Panc1 (cell line): ENCODE measurements at regions not wholly inside any gene's neighbourhood (a gene's known extent, or its start where the extent isn't known, plus 50 kb on each side); places are given as distances from the start of the nearest gene placed in this dataset.

Experiments
- ATAC-seq: fragments of 200-7000 bp; cut with Tn5 transposase; 2 replicates; pipeline ENCODE4 v1.9.1; 2020; ENCODE audit warnings: mild to moderate bottlenecking, moderate library complexity
- BruUV-seq: library from RNA; stranded (reverse); fragments of 400-500 nt; replicated peaks from 2 replicates; lab custom pipeline; 2021; lab: Mats Ljungman, UMichigan
- CTCF ChIA-PET: fragments of 300-600 bp; sonication (Branson Sonifier 250); formaldehyde crosslinking; loops from one replicate; lab custom pipeline; 2022; ENCODE audit warnings: antibody characterized with exemption; lab: Charles Lee
- POLR2A ChIA-PET: fragments of 300-600 bp; sonication (Branson Sonifier 250); formaldehyde crosslinking; loops from one replicate; lab custom pipeline; 2022; ENCODE audit warnings: antibody characterized with exemption; lab: Charles Lee
- DNase-seq: peaks from one replicate; pipeline ENCODE4 v3.0.0-alpha.2; 2010; ENCODE audit warnings: low read depth, low spot score
- H3K27ac ChIP-seq: 2 replicates; pipeline ENCODE4 v1.5.1; 2011; ENCODE audit warnings: mild to moderate bottlenecking, low read length, inconsistent platforms
- H3K27me3 ChIP-seq: fragments of 200-500 bp; sonication (Bioruptor generic); 2 replicates; pipeline ENCODE4 v1.6.0; 2014; ENCODE audit warnings: low read length, inconsistent platforms; ENCODE audit not compliant: control insufficient read depth, insufficient read depth
- H3K36me3 ChIP-seq: fragments of 200-500 bp; sonication (Bioruptor generic); 2 replicates; pipeline ENCODE4 v1.5.1; 2014; ENCODE audit warnings: inconsistent platforms, mild to moderate bottlenecking, low read length, moderate library complexity; ENCODE audit not compliant: control insufficient read depth, insufficient read depth
- H3K4me1 ChIP-seq: 2 replicates; pipeline ENCODE4 v1.5.1; 2011; ENCODE audit warnings: inconsistent platforms, mild to moderate bottlenecking, low read length, moderate library complexity; ENCODE audit not compliant: control insufficient read depth, insufficient read depth
- H3K4me3 ChIP-seq, 2 experiments: 2 replicates each; pipeline ENCODE4 v1.5.1; 2011 to 2012; ENCODE audit warnings: low read depth in 2 of 2, low read length in 2 of 2, mild to moderate bottlenecking in 2 of 2, inconsistent platforms in 1 of 2, moderate library complexity in 1 of 2
- H3K9me3 ChIP-seq: fragments of 200-500 bp; sonication (Bioruptor generic); 2 replicates; pipeline ENCODE4 v1.5.1; 2014; ENCODE audit warnings: low read depth, mild to moderate bottlenecking, inconsistent platforms, low read length, moderate library complexity; ENCODE audit not compliant: control insufficient read depth, insufficient read depth
- POLR2AphosphoS5 ChIP-seq: IDR thresholded peaks from 2 replicates; pipeline ENCODE4 v1.6.1; 2012; ENCODE audit warnings: mild to moderate bottlenecking, low read depth, low read length, moderate library complexity
- SIN3A ChIP-seq: IDR thresholded peaks from 2 replicates; pipeline ENCODE4 v1.6.1; 2012; ENCODE audit warnings: low read depth, mild to moderate bottlenecking, low read length, moderate library complexity, borderline replicate concordance; ENCODE audit not compliant: insufficient read depth
- TCF7L2 ChIP-seq: IDR thresholded peaks from 2 replicates; pipeline ENCODE4 v1.6.1; 2011; ENCODE audit warnings: mild to moderate bottlenecking, low read depth, low read length, inconsistent platforms
- in situ Hi-C: cut with HindIII; loops from 2 replicates; pipeline ENCODE4 v1.10.0; 2016; ENCODE audit warnings: low sequenced_read_pairs, low pct_unique_long_range_greater_than_20kb
- intact Hi-C: fragments of 100-400 bp; cut with micrococcal nuclease; formaldehyde crosslinking; loops from one replicate; pipeline ENCODE4 v1.10.0; 2022; ENCODE audit not compliant: unreplicated experiment
- TF ChIP-seq, protein P1 (sequence below): fragments of 450-650 bp; IDR thresholded peaks from 2 replicates; pipeline ENCODE4 v1.5.1; 2017; ENCODE audit warnings: mild to moderate bottlenecking
- TF ChIP-seq, protein P2 (sequence below), 2 experiments: IDR thresholded peaks; 2 replicates each; pipeline ENCODE4 v1.6.1; 2011 to 2012; ENCODE audit warnings: low read depth in 2 of 2, control low read depth in 1 of 2, low read length in 1 of 2, mild to moderate bottlenecking in 1 of 2, moderate library complexity in 1 of 2; ENCODE audit not compliant: insufficient read depth in 1 of 2

DNA sequence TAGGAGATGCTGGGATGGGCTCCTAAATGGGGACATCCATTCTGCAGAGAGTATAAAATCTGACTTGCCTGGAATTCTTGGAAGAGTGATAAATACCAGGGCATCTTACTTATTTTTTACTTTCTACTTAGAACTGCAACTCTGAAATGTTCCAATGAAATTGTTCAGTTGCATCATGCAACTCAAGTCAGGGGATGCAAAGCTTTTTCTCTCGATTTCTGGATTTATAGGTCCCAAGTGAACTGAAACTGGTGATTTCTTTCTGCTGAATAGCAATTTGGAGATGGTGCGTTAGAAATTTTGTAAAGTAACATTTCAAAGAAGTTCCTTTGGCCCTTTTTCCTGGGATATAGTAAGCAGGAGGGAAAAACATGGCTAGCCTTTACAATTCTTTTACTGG lies 238.4 kb upstream of the CD180 start:
- DNase-seq: no peak
- Histone ChIP-seq H3K4me3 (no peak overlapping the region), H3K9me3 (no peaks in the 10 kb centered on the region), H3K27me3 (no peaks in the 10 kb centered on the region), H3K4me1 (no peaks in the 10 kb centered on the region), H3K27ac (no peak overlapping the region), H3K36me3 (no peaks in the 10 kb centered on the region)
- in situ Hi-C loops (no loop called here), intact Hi-C loops (no loop called here)
- TF ChIP-seq, protein P1, sequence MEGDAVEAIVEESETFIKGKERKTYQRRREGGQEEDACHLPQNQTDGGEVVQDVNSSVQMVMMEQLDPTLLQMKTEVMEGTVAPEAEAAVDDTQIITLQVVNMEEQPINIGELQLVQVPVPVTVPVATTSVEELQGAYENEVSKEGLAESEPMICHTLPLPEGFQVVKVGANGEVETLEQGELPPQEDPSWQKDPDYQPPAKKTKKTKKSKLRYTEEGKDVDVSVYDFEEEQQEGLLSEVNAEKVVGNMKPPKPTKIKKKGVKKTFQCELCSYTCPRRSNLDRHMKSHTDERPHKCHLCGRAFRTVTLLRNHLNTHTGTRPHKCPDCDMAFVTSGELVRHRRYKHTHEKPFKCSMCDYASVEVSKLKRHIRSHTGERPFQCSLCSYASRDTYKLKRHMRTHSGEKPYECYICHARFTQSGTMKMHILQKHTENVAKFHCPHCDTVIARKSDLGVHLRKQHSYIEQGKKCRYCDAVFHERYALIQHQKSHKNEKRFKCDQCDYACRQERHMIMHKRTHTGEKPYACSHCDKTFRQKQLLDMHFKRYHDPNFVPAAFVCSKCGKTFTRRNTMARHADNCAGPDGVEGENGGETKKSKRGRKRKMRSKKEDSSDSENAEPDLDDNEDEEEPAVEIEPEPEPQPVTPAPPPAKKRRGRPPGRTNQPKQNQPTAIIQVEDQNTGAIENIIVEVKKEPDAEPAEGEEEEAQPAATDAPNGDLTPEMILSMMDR: no peak
- TF ChIP-seq, protein P2, sequence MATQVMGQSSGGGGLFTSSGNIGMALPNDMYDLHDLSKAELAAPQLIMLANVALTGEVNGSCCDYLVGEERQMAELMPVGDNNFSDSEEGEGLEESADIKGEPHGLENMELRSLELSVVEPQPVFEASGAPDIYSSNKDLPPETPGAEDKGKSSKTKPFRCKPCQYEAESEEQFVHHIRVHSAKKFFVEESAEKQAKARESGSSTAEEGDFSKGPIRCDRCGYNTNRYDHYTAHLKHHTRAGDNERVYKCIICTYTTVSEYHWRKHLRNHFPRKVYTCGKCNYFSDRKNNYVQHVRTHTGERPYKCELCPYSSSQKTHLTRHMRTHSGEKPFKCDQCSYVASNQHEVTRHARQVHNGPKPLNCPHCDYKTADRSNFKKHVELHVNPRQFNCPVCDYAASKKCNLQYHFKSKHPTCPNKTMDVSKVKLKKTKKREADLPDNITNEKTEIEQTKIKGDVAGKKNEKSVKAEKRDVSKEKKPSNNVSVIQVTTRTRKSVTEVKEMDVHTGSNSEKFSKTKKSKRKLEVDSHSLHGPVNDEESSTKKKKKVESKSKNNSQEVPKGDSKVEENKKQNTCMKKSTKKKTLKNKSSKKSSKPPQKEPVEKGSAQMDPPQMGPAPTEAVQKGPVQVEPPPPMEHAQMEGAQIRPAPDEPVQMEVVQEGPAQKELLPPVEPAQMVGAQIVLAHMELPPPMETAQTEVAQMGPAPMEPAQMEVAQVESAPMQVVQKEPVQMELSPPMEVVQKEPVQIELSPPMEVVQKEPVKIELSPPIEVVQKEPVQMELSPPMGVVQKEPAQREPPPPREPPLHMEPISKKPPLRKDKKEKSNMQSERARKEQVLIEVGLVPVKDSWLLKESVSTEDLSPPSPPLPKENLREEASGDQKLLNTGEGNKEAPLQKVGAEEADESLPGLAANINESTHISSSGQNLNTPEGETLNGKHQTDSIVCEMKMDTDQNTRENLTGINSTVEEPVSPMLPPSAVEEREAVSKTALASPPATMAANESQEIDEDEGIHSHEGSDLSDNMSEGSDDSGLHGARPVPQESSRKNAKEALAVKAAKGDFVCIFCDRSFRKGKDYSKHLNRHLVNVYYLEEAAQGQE (IDR thresholded peaks at IDR 0.05; ENCODE audit: insufficient read depth in 1 of 2, low read depth in 2 of 2, low read length in 1 of 2): no peak
- TF ChIP-seq TCF7L2 (no peak), POLR2AphosphoS5 (no peak)
- ATAC-seq: no peak
- no TSS peak for BruUV-seq
- ChIA-PET POLR2A (no interaction called here), CTCF (no interaction called here)

DNA sequence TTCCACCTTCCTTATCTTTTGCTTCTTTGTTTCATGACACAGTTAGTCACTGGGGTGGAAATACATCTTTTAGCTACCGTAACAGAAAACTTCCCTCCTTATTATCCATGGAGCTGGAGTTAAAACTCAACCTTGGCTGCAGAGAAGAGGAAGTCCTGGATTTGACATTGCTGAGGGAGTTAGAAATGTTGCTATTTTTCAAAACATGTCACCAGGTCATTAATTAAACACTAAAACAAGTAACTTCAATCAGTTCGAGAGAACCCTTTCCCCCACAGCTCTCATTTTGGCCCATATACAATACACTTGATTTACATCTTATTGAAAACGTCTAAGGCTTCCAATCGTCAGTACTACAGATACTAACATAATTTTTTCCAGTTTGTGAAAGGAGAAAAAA lies 237.9 kb upstream of the CD180 start:
- no TSS peak for BruUV-seq
- ATAC-seq: no peak

DNA sequence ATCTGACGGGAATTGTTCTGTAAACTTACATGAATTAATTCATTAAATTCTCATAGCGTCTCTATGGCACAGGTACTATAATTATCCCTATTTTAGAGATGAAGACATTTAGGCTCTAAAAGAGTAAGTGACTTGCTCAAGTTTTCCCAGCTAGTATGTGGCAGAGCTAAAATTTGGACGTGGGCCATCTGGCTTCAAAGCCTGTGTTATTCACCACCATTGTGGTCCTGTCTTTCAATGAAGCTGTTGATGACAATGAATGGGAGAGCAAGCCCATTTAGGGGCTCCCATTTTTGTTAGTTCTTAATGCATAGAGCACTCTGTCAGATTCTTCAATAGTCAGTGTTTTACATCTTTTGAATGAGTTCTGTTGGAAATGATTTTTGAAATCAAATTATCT lies 236.0 kb upstream of the CD180 start:
- Histone ChIP-seq H3K9me3 (no peaks in the 10 kb centered on the region), H3K36me3 (no peaks in the 10 kb centered on the region), H3K27me3 (no peaks in the 10 kb centered on the region), H3K27ac (no peak overlapping the region), H3K4me3 (no peak overlapping the region), H3K4me1 (no peaks in the 10 kb centered on the region)
- no TSS peak for BruUV-seq
- no peak for DNase-seq
- intact Hi-C loops: no loop called here
- in situ Hi-C loops: no loop called here
- POLR2A ChIA-PET: no interaction called here
- no peak for ATAC-seq
- TF ChIP-seq SIN3A (no peak), TCF7L2 (no peak), POLR2AphosphoS5 (no peak)
- TF ChIP-seq, protein P1: no peak
- TF ChIP-seq, protein P2 (IDR thresholded peaks at IDR 0.05; ENCODE audit: insufficient read depth in 1 of 2, low read depth in 2 of 2, low read length in 1 of 2): no peak
- CTCF ChIA-PET: no interaction called here

More for the DNA sequence above, 237.9 kb upstream of the CD180 start:
- TF ChIP-seq POLR2AphosphoS5: no peak
- TF ChIP-seq SIN3A: no peak
- TF ChIP-seq TCF7L2: no peak
- POLR2A ChIA-PET: no interaction called here
- no peaks in the 10 kb centered on the region for H3K9me3 ChIP-seq
- no peak for DNase-seq
- in situ Hi-C loops: no loop called here
- no peaks in the 10 kb centered on the region for H3K27me3 ChIP-seq
- intact Hi-C loops: no loop called here
- no peak overlapping the region for H3K27ac ChIP-seq
- CTCF ChIA-PET: no interaction called here
- no peaks in the 10 kb centered on the region for H3K36me3 ChIP-seq
- H3K4me3 ChIP-seq: no peak overlapping the region
- H3K4me1 ChIP-seq: no peaks in the 10 kb centered on the region
